ENCODE measurements at regions not wholly inside any gene's neighbourhood (a gene's known extent, or its start where the extent isn't known, plus 50 kb on each side); places are given as distances from the start of the nearest gene placed in this dataset.

- TF ChIP-seq EZH2 (IDR thresholded peaks at IDR 0.05; ENCODE audit: borderline replicate concordance, low read depth, low read length, severe bottlenecking) (no peak), CTCF (IDR thresholded peaks at IDR 0.05; ENCODE audit: borderline replicate concordance, extremely low read depth, low read length, poor library complexity, severe bottlenecking) (no peak)
Measured at GRCh38 chr13:103312467-103312866, 246.2 kb upstream of the SLC10A2 start.
